MCF 10A (cell line): ENCODE measurements at regions not wholly inside any gene's neighbourhood (a gene's known extent, or its start where the extent isn't known, plus 50 kb on each side); places are given as distances from the start of the nearest gene placed in this dataset.

Source experiments
- BruUV-seq: library from RNA; stranded (reverse); fragments of 400-500 nt; replicated peaks from 2 replicates; lab custom pipeline; 2021; lab: Mats Ljungman, UMichigan
- CTCF ChIA-PET: fragments of 300-600 bp; sonication (Branson Sonifier 250); formaldehyde crosslinking; extraction: SDS; loops from one replicate; lab custom pipeline; 2021; ENCODE audit warnings: antibody characterized with exemption, inconsistent platforms; lab: Yijun Ruan, JAX
- POLR2A ChIA-PET: fragments of 300-600, 350-650 bp; sonication (Branson Sonifier 250); formaldehyde crosslinking; extraction: SDS; loops from one replicate; lab custom pipeline; 2020; ENCODE audit warnings: antibody characterized with exemption, inconsistent platforms; lab: Yijun Ruan, JAX
- DNase-seq: peaks from one replicate; pipeline ENCODE4 v3.0.0-alpha.2; 2018; ENCODE audit not compliant: unreplicated experiment
- H3K27ac Mint-ChIP-seq: one replicate; pipeline ENCODE4 v1.8.0; 2022; ENCODE audit warnings: mild to moderate bottlenecking, low read depth, mixed read lengths; ENCODE audit not compliant: unreplicated experiment
- H3K27me3 Mint-ChIP-seq: one replicate; pipeline ENCODE4 v1.8.0; 2022; ENCODE audit warnings: mixed read lengths; ENCODE audit not compliant: insufficient read depth, unreplicated experiment
- H3K36me3 Mint-ChIP-seq: one replicate; pipeline ENCODE4 v1.8.0; 2022; ENCODE audit warnings: mild to moderate bottlenecking, moderate library complexity, mixed read lengths; ENCODE audit not compliant: insufficient read depth, unreplicated experiment
- H3K4me1 Mint-ChIP-seq: one replicate; pipeline ENCODE4 v1.8.0; 2022; ENCODE audit warnings: mixed read lengths; ENCODE audit not compliant: insufficient read depth, unreplicated experiment
- H3K4me3 Mint-ChIP-seq: one replicate; pipeline ENCODE4 v1.8.0; 2022; ENCODE audit warnings: mild to moderate bottlenecking, moderate library complexity, mixed read lengths; ENCODE audit not compliant: unreplicated experiment
- H3K9me3 Mint-ChIP-seq: one replicate; pipeline ENCODE4 v1.8.0; 2022; ENCODE audit warnings: mixed read lengths; ENCODE audit not compliant: unreplicated experiment
- intact Hi-C: fragments of 100-400 bp; cut with micrococcal nuclease; formaldehyde crosslinking; loops from 2 replicates; pipeline ENCODE4 v1.14.1; 2022
- TF ChIP-seq, protein P1 (sequence below): fragments of 200-600 bp; IDR thresholded peaks from one replicate; pipeline ENCODE4 v1.8.0; 2022; ENCODE audit warnings: antibody characterized with exemption, mild to moderate bottlenecking; ENCODE audit not compliant: unreplicated experiment

DNA sequence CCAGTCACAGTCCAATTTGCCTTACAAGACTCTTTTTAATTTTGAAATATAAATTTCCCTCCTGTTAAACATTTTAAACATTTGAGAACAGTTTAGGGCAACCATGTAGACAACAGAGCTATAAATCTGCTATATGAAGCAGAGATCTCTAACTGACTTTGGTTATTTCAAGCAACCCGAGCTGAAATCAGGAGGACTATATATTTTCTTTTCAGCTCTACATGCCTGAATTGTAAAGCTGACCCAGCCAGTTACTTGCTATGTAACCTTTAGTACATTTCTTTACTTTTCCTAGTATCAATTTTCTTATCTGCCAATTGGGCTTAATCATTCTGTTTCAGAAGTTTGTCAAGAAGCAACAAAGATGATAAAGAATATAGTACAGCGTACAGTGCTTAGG lies 457.4 kb upstream of the NECTIN3 start:
- no peaks in the 10 kb centered on the region for H3K9me3 Mint-ChIP-seq
- no peak overlapping the region for H3K4me3 Mint-ChIP-seq
- CTCF ChIA-PET, result interaction anchor here (0.5 kb wide), 1 partner anchor 919 kb away, joined by 3 read pairs; no protein-coding TSS in a partner anchor
- H3K4me1 Mint-ChIP-seq, result no peaks in the 10 kb centered on the region
- intact Hi-C loops, result no loop called here
- no peaks in the 10 kb centered on the region for H3K27me3 Mint-ChIP-seq
- POLR2A ChIA-PET, result no interaction called here
- DNase-seq, result no peak
- TF ChIP-seq, protein P1, sequence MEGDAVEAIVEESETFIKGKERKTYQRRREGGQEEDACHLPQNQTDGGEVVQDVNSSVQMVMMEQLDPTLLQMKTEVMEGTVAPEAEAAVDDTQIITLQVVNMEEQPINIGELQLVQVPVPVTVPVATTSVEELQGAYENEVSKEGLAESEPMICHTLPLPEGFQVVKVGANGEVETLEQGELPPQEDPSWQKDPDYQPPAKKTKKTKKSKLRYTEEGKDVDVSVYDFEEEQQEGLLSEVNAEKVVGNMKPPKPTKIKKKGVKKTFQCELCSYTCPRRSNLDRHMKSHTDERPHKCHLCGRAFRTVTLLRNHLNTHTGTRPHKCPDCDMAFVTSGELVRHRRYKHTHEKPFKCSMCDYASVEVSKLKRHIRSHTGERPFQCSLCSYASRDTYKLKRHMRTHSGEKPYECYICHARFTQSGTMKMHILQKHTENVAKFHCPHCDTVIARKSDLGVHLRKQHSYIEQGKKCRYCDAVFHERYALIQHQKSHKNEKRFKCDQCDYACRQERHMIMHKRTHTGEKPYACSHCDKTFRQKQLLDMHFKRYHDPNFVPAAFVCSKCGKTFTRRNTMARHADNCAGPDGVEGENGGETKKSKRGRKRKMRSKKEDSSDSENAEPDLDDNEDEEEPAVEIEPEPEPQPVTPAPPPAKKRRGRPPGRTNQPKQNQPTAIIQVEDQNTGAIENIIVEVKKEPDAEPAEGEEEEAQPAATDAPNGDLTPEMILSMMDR, result no peak
- no TSS peak for BruUV-seq
- H3K27ac Mint-ChIP-seq, result no peak overlapping the region
- no peaks in the 10 kb centered on the region for H3K36me3 Mint-ChIP-seq

DNA sequence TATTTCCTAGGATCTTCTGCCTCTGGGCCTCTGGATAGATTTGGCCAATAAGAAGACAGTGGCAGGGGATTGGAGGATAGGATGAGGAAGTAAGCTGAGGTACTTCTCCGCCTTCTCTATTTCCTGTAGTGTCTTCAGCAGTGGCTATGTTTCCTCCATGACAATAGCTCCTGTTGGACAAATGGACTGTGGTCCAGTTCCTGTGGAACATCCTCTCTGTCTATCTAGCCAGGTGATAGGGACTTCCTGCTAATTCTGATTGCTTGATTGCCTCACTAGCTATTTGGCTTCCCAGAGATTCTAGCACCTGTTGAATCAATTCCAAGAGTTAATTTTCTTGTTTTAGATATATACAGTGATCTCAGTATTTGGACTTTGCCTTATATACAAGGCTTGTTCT lies 456.2 kb upstream of the NECTIN3 start:
- no peaks in the 10 kb centered on the region for H3K4me1 Mint-ChIP-seq
- no TSS peak for BruUV-seq
- intact Hi-C loops, result no loop called here
- H3K9me3 Mint-ChIP-seq, result no peaks in the 10 kb centered on the region
- TF ChIP-seq, protein P1, result no peak
- no peak overlapping the region for H3K27ac Mint-ChIP-seq
- ChIA-PET POLR2A (no interaction called here), CTCF (no interaction called here)
- no peaks in the 10 kb centered on the region for H3K36me3 Mint-ChIP-seq
- no peak overlapping the region for H3K4me3 Mint-ChIP-seq
- no peak for DNase-seq
- no peaks in the 10 kb centered on the region for H3K27me3 Mint-ChIP-seq

DNA sequence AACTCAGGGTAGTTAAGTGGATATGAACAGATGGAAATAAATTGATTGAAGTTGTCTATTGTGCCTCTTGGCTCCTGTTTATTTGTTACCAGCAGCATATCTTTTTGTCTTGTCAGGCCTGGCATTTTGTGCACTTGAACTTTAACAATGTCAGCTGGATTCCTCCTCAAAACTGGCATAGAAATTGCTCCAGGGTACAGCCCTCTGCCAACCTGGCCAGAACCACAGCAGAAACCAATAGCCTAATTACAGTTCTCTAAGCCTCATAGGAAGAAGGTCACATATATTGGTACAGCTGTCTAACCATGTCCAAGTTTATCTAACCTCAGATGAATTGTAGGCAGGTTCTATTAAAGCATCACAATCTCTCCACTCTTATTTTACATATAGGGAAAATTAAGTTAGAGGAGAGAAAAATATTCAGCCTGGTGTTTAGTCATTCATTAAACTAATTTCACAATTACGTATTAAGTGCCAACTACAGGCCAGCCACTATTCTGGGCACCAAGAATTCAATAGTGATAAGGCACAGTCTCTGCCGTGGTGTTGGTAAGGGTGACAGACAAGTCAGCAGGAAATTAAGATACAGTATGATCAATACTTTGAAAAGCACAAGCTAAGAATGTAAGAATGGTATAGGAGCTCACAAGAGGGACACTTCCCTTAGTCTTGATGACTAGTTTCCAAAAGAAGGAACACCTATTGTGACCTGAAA lies 452.9 kb upstream of the NECTIN3 start:
- POLR2A ChIA-PET, result no interaction called here
- Mint-ChIP-seq H3K27ac (no peak overlapping the region), H3K4me3 (no peak overlapping the region), H3K27me3 (no peaks in the 10 kb centered on the region), H3K4me1 (no peaks in the 10 kb centered on the region), H3K36me3 (no peaks in the 10 kb centered on the region), H3K9me3 (peaks cover 8% of the 10 kb centered on the region)
- intact Hi-C loops, result no loop called here
- no peak for DNase-seq
- TF ChIP-seq, protein P1, result no peak
- CTCF ChIA-PET, result interaction anchor here (0.6 kb wide), 1 partner anchor 45 kb away, joined by 3 read pairs; no protein-coding TSS in a partner anchor
- no TSS peak for BruUV-seq

DNA sequence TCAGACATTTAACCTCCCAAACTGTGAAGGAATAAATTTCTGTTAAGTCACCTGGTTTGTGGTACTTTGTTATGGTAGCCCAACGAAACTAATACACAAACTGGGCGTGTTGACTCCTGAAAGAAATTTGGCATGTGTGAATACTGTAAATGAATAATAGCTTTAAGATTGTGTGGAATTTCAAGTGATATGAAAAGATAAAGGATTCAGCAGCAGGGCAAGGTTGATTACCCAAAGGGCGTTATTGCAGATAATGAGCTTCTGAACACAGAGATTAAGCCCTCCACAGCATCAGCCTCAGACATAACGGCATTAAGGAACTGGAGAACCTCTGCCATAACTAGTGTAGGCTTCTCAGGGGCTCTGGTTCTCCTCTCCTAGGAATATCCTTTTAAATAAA lies 451.5 kb upstream of the NECTIN3 start:
- no peaks in the 10 kb centered on the region for H3K4me1 Mint-ChIP-seq
- TF ChIP-seq, protein P1, result no peak
- no TSS peak for BruUV-seq
- H3K9me3 Mint-ChIP-seq, result peaks cover 8% of the 10 kb centered on the region
- ChIA-PET CTCF (no interaction called here), POLR2A (interaction anchor here (0.7 kb wide), 1 partner anchor 474 kb away, joined by 3 read pairs; no protein-coding TSS in a partner anchor)
- no peak overlapping the region for H3K4me3 Mint-ChIP-seq
- no peak for DNase-seq
- H3K36me3 Mint-ChIP-seq, result no peaks in the 10 kb centered on the region
- intact Hi-C loops, result no loop called here
- no peak overlapping the region for H3K27ac Mint-ChIP-seq
- H3K27me3 Mint-ChIP-seq, result no peaks in the 10 kb centered on the region
